Gastrocnemius medialis (tissue), 4 donors: ENCODE measurements at regions not wholly inside any gene's neighbourhood (a gene's known extent, or its start where the extent isn't known, plus 50 kb on each side); places are given as distances from the start of the nearest gene placed in this dataset.
"Not testable (repeated sequence)": the region's sequence is repeated elsewhere in the genome, so short reads cannot be mapped to it uniquely, and the experiment has no call there.

Experiments used
- CTCF ChIP-seq, 5 experiments: fragments of 450-650 bp in 3 of 5; fragments of 200-600 bp in 2 of 5; sonication (generic) in 2 of 5; IDR thresholded peaks in 4 of 5; conservative IDR thresholded peaks in 1 of 5; 1 replicate in 4 of 5; 2 replicates in 1 of 5; pipeline ENCODE4 v1.5.1; 2016 to 2019; ENCODE audit warnings: antibody characterized with exemption in 5 of 5, mild to moderate bottlenecking in 3 of 5, moderate library complexity in 3 of 5
- POLR2A ChIP-seq, 2 donors: fragments of 450-650 bp; IDR thresholded peaks; one replicate each; pipeline ENCODE4 v1.6.1; 2017; ENCODE audit warnings: antibody characterized with exemption in 2 of 2, mild to moderate bottlenecking in 2 of 2, moderate library complexity in 2 of 2

GRCh38 chr16:24665942-24666341 lies 63.5 kb upstream of the TNRC6A start:
- not testable (repeated sequence) for TF ChIP-seq POLR2A (IDR thresholded peaks at IDR 0.05); CTCF (IDR thresholded peaks at IDR 0.05 in 4 of 5, conservative IDR thresholded peaks at IDR 0.05 in 1 of 5)
